ENCODE measurements at regions not wholly inside any gene's neighbourhood (a gene's known extent, or its start where the extent isn't known, plus 50 kb on each side); places are given as distances from the start of the nearest gene placed in this dataset.

DNA sequence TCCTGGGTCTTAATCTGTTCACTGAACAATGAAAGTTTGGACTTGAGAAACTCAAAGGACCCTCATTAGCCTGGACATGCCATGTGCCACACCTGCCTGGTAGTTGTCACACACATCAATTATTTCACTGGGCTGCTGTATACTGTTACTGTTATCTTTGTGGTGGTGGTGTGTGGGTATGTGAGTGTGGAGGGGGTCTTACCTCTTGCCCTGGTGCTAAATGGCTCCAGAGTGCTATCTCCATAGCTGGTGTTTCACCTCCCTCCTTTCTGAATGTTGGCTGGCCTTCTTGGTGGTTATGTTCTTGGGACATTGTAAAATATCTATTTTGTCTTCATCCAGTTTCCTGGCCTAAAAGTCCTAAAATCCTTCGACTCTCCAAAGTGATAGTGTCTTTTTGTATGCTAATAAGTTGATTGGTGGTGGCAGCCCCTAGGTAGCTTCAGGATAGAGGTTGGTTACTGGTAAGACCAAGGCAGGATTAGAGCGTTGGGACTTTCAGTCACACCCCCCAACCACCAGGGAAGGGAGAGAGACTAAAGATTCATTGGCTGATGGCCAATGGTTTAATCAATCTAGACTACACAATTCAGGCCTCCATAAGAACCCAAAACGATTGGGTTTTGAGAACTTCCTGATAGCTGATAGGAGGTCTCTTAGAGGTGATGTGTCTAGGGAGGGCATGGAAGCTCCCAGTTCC lies 328.1 kb downstream of the MYCN start:
- no peak for DNase-seq

DNA sequence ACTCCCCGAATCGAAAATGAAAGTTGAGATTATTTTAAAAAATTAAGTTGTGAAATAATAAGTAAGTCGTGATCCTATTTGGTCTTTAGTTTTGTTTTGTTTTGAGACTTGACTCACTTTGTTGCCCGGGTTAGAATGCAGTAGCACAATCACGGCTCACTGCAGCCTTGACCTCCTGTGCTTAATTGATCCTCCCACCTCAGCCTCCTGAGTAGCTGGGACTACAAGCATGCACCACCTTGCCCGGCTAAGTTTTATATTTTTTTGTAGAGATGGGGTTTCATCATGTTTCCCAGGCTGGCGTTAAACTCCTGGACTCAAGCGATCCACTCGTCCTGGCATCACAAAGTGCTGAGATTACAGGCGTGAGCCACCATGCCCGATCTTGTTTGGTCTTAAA lies 326.2 kb downstream of the MYCN start:
- no peak for DNase-seq

GRCh38 chr2:16264931-16265540 lies 324.7 kb downstream of the MYCN start:
- no peak for DNase-seq

DNA sequence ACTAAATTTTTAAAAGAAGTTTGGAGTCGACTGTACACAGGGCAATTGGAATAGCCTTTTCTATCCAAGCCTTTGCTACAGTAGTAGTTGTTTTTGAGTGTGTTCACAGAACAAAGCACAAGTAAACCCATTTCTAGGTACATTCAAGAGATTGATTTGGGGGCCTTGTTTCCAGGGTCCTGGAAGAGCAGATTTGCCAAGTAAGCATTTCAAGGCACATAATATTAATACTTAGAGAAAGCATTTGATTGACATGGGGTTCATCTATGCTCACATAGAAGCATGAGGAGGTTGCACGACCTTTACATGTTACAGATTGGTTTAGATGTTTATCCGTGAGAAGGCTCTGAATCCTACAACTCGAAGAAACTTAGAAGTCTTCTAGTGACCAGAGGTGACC lies 324.1 kb downstream of the MYCN start:
- DNase-seq, result no peak

DNA sequence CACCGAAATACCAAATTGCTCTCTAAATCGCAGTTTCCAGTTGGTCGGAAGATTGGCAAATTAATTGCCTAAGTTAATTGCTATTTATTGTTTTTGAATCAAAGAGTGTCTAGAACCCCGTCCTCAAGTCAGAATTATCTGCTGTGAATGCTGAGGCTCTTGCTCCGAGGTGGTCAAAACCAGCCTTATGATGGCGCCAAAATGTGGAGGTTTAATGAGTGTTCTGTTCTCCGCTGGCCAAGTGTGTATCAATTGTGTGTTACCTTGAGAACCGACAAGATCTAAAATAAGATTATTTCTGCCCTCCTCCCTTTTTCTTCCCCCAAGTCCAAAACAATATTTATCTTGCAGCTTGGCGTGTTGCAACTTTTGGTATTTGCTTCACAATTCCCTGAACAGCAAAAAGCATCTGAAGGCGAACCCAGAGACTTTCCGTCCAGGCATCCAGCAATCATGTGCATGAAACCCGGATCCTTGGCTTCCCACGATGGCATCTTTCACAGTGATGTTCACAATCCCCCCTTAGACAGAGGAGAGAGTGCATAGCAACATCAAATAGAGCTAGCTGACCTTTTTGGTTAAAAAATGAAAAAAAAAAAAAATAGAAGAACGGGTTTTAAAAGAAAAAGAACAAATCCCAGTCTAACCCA lies 323.0 kb downstream of the MYCN start:
- DNase-seq, result no peak

DNA sequence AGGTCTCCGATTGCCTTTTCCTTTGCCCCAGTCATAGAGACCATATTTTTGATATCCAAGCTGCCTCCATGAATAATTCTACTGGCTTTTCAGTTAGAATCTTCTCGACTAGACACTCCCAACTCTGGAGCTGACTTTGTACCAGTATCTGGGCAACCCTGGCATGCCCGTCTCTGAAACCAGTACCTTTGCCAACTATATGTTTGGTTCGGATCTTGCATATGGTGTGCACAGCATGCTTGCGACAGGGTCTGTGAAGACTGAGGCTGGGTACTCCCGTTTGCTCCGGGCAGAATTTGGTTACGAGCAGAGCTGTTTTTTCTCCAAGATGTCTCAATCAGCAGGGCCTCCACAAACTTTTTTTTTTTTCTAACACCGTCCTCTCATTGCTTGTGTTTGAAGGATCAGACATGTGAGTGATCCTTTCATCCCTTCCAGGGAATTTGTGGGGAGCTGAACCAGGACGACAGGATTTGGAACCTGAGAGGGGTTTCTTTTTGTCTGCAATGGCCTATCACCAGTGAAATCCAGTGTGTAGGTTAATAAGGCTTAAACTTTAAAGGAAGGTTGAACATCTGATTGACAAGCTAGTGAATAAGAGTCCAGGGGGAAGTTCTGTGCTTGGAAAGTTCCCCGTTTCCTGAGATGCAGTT lies 322.3 kb downstream of the MYCN start:
- DNase-seq, result no peak

DNA sequence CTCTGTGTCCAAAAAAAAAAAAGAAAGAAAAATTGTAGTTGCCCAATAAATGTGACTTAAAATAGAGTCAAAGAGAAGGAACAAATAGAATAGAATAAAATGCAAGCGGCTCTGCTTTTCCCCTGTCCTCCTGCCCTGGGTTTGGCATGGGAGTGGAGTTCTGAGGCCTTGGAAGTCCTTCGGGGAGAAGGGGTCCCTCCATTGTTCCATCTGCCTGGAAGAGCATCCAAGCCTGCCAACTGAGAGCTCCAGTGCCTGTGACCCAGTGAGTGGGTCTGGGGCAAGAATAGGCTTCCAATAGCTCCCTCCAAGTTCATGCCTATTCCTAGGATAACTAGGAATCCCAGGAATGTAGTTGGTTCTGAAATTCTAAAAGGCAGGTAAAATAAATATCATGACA lies 321.4 kb downstream of the MYCN start:
- no peak for DNase-seq

DNA sequence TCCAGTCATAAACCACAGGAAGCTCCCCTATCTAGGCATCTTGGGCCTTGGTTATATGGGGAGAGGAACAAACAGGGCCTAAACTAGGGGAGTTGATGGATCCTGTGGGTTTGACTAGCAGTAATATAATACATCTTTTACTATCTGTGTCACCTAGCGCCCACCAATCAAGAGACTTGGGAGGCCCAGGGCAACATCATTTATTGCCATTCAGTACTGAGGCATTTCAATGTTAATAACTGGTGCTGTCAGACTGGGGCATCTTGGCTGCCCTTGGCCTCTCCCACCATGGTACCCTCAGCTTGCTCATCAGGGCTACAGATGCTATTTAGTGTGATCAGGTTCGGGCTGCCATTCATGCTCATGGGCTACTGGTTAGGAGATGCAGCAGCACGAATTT lies 320.7 kb downstream of the MYCN start:
- DNase-seq, result no peak

DNA sequence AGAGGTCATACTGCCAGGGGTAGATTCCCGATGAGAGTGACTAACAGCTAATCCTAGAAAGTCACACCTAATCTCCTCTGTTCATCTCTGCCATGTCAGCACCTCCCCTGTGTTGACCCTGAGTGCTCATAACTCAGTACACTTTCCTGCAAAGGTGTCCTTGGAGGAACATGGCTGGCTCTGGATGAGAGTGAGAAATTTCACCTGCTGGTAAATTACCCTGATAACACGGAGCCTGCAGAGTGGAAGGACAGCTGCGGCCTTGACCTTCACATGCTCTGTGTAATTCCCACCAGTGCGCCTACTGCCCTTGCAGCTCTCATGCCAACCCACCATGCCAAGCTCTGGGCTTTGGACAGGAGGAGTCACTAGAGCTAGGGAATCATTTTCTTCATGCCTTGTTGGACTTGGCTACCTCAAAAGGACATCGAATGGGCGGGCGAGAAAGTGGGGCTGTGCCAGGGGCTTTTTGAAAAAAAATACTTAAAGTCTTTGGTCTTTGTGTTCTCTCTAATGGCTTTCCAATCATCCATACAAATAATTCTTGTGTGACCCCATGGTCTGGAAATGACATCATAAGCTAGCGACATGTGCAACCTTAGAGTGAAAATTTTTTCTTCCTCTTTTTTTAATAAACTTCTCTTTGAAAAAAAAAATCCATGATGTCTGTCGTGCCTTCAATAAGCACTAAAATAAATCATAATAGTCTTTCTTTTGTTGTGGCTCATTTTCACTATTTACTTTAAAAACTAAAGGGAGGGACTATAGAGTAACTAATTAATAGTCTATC lies 319.9 kb downstream of the MYCN start:
- DNase-seq, result no peak

DNA sequence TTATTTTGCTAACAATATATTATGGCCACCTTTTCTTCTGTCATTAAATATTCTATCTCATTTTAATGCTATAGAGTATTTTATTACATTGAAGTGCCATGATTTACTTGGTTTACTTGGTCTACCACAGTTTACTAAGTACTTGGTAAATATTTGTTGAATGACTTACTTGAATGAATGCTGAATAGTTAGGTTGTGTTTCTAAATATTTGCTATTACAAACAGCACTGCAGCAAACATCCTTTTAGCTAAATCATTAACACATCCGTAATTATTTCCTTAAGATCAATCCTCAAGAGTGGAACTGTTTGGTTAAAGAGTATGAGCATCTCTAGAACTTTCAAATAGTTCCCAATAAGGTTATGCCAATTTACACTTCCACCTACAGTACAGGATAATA lies 318.7 kb downstream of the MYCN start:
- DNase-seq, result no peak

DNA sequence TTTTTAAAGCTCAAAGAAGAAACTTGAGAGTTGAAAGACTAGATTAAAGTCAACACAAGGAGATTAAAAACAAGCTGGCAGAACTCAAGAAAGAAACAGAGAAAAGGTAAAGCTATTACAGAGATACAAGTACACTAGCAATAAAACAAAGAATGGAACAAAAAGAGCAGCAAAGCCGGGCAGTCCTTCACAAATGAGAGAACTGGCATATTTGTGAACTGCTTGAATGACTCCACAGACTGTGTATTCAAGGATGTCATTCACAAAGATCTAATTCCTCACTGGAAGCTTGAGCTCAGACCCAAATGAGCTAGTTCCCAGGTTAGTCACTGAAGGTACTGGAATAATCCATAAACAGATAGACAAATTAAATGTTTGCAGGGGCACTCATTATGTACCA lies 318.0 kb downstream of the MYCN start:
- no peak for DNase-seq

GRCh38 chr2:16257322-16258028 lies 317.1 kb downstream of the MYCN start:
- DNase-seq, result no peak

- no peak for DNase-seq
Observed at GRCh38 chr2:16256601-16257321, 316.4 kb downstream of the MYCN start.

DNA sequence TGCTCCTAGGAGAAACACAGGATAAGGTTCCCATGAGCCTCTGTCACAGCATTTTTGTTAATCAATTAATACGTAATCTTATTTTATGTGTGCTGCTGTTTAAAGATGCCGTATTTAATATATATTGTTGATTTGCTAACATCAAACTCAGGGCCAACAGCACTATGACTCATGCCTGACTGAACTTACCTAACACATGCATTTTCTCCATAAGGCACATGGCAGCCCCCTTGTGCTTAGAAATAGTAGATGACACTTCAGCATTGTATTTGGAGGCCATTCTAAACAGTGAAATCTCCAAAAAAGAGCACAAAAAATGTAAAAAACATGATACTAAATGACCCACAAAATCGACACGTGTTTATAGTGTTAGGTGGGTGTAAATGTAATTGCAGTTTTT lies 314.8 kb downstream of the MYCN start:
- DNase-seq, result no peak

GRCh38 chr2:16254356-16254965 lies 314.1 kb downstream of the MYCN start:
- DNase-seq, result no peak

DNA sequence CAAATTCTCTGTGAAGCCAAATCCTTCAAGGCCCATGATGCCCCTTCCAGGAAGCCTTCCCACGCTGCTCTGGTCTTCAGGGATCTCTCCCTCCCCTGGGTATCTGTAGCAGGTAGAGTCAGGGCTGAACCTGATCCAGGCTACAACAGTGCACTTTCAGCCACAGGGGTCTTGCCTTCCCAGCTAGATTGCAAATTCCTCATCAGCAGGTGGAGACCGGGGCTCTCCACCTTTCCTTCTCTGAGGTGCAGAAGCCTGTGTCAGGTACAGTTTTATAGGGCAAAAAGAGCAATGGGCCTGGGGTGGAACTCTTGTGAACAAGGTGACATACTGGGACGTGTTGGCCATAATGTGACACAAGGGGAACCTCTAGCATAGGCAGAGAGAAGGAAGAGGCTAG lies 312.9 kb downstream of the MYCN start:
- DNase-seq, result no peak

DNA sequence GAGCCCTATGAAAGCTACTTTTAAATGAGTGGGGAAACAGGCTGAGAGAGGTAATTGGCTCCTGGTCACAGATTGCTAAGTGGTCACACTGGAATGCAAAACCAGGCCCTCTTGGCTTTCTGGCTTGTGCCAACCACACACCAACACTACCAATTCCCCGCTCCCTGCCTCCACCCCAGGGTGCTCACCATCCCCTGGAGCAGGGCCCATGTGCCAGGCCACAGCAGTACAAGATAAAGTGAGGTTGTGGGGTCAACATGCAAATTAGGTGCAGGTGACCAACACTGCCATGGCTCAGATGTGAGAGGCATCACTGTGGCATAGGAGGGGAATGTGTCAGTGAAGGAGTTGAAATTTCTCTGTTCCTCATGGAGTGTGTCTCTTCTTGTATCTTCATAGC lies 312.5 kb downstream of the MYCN start:
- DNase-seq, result no peak

GRCh38 chr2:16252251-16252650 lies 311.9 kb downstream of the MYCN start:
- DNase-seq, result no peak

DNA sequence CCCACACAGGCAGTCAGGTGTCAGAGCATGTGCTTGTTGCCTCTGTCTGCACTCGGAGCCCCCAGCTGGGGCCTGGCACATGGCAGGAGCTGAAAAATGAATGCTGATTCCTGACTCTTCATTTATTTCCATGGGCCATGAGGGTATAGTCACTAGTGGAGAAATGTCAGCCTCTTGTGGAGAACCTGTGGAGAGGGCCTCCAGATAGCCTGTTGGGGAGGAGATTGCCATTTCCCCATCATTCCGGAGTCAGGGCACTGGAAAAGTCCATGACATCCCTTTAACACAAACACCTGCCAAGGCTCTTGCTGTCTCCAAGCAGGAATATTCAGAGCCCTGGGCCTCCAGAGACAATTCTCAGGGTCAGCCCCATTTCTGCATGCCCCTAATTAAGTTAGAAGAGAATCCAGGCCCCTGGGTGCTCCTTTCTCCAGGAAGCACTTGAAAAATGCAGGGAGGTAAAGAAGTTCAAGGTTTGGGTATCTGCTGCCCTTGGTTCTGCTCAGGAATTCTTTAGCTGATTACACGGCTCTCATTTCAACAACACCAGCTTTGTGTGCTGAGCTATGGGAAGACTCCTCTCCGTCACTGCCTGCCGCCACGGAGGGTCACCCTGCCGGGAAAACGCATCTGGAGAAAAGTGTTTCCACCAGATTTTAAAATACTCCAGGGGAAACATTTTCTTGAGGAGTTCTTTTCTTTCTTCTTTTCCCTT lies 311.3 kb downstream of the MYCN start:
- no peak for DNase-seq

DNA sequence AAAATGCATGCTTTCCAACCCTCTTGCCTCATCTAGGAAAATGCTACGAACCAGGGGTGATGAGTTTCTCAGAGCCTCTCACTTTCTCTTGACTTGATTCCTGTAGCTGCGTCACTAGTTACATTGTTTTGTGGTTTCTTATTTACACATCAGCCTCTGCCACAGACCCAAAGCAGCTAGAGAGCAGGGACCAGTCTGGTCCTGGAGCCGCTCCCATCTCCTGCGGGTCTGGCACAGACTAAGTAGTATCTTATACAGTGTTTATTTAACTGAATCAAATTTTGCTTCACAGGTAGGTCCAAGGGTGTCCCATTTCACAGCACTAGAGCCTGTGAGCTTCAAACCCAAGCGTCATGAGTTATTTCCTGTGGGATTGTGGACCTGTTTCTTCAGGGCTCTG lies 310.5 kb downstream of the MYCN start:
- DNase-seq, result no peak

DNA sequence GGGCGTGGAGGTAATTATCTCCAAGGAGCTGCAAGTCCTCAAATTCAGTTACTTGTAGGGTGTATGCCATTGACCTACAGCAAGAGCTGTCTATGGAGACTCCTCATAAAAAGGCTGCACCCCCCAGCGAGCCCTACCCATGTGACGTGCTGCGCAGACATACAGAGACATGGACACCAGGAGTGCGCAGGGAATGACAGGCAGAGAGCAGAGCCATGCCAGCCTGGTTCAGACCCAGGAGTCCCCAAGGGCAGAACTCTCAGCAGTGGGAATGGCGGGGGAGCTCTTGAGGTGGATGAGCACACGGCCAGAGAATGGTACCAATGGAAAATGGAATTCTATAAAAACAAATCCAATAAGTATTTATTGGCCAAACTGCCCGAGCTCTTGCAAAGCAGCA lies 310.1 kb downstream of the MYCN start:
- DNase-seq, result no peak

All from effector CD4-positive, alpha-beta T cell (primary cell).